Upper lobe of left lung (tissue), 4 donors: ENCODE measurements at regions not wholly inside any gene's neighbourhood (a gene's known extent, or its start where the extent isn't known, plus 50 kb on each side); places are given as distances from the start of the nearest gene placed in this dataset.

Source experiments
- CTCF ChIP-seq, 6 experiments: fragments of 450-650 bp in 4 of 6; fragments of 200-600 bp in 2 of 6; sonication (generic) in 2 of 6; IDR thresholded peaks; one replicate each; pipeline ENCODE4 v1.5.1; 2016 to 2019; ENCODE audit warnings: antibody characterized with exemption in 6 of 6
- EP300 ChIP-seq, 4 donors: sonication (generic); formaldehyde crosslinking; IDR thresholded peaks; one replicate each; pipeline ENCODE4 v1.5.1; 2017; ENCODE audit warnings: antibody characterized with exemption in 4 of 4, control low read depth in 2 of 4
- POLR2A ChIP-seq, 4 donors: fragments of 450-650 bp; IDR thresholded peaks; one replicate each; pipeline ENCODE4 v1.5.1; 2016 to 2017; ENCODE audit warnings: antibody characterized with exemption in 4 of 4, mild to moderate bottlenecking in 2 of 4
- POLR2AphosphoS5 ChIP-seq, 2 donors: sonication (generic); formaldehyde crosslinking; IDR thresholded peaks; one replicate each; pipeline ENCODE4 v1.5.1; 2017; ENCODE audit warnings: antibody characterized with exemption in 2 of 2

GRCh38 chr3:39605837-39606236 is 138.4 kb downstream of the MOBP start:
- TF ChIP-seq POLR2AphosphoS5 (IDR thresholded peaks at IDR 0.05): no peak
- TF ChIP-seq CTCF (IDR thresholded peaks at IDR 0.05): no peak
- TF ChIP-seq POLR2A (IDR thresholded peaks at IDR 0.05): no peak
- TF ChIP-seq EP300 (IDR thresholded peaks at IDR 0.05): no peak
